HG02870 (cell line): ENCODE measurements at regions not wholly inside any gene's neighbourhood (a gene's known extent, or its start where the extent isn't known, plus 50 kb on each side); places are given as distances from the start of the nearest gene placed in this dataset.

Source experiments
- ATAC-seq: cut with Tn5 transposase; IDR thresholded peaks from one replicate; pipeline ENCODE4 v1.9.1; 2021; ENCODE audit warnings: mild to moderate bottlenecking, moderate library complexity; ENCODE audit not compliant: unreplicated experiment

- ATAC-seq: no peak
Observed at GRCh38 chr12:41983394-41983793, 161.3 kb downstream of the GXYLT1 start.

GRCh38 chr12:41981758-41982157 is 162.9 kb downstream of the GXYLT1 start:
- ATAC-seq: no peak

DNA sequence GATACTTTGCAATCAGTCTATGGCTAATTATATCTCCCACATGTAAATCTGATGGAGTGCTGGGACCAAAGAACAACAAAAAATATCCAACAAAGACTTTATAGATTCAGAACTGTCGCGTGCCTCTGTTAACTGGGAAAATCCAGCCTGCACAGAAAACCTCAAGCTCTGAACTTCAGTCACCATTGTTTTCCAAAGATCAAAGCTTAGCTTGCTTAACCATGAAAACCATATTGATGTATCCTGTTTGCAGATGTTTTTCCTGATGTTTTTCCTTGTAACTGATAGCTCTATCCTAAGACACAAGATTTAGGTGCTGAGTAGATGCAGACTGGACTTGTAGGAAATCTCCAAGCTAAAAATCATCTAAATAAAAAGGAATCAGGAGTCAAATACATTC is 163.7 kb downstream of the GXYLT1 start:
- no peak for ATAC-seq

- ATAC-seq: no peak
Observed at GRCh38 chr12:41980390-41980789, 164.3 kb downstream of the GXYLT1 start.

DNA sequence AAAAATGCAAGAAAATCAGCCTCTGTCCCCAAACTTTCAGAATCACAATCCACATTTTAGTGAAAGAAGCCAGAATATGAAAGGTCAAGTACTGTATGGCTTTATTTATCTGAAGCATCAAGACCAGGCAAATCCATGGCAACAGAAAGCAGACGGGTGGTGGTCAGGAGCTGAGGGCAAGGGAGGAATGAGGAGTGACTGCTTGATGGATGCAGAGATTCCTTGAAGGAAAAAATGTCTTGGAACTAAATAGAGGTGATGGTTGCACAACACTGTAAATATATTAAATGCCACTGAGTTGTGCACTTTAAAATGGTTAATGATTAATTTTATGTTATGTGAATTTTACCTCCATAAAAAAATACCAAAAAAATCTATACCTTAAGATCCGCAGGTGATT is 165.1 kb downstream of the GXYLT1 start:
- no peak for ATAC-seq

DNA sequence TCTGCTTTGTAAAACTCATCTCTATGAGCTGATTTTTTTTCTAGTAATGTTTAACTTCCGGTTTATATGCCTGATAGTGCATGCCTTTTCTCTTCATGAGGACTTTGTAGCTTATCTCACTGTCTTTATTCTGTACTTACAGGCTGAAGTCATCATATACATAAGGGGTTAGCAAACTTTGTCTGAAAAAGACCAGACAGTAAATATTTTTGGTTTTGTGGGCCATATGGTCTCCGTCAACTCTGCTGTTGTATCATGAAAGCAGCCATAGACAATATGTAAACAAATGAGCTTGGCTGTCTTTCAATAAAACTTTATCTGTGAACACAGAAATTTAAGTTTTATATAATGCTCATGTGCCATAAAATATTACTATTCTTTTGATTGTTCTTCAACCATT is 172.1 kb downstream of the GXYLT1 start:
- ATAC-seq: no peak

DNA sequence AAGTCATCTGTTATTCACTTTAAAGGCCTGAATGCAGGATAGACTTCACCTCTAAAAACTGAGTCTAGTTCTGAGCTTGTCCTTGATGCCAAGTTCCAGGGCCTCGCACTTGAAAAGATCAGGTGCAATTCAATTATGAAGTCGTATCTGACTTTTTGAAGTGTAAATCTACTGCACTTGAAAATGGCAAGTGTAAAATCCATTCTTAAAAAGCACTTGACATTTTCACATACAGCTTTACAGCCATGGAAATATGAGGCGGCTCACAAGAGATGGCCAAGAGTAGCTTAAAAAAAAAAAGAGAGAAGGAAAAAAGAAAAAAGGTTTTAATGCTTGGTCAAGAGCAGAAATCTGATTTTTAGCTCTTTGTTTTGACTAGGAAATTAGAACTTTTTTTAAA is 172.5 kb downstream of the GXYLT1 start:
- ATAC-seq: no peak

GRCh38 chr12:41970744-41971143 is 173.9 kb downstream of the GXYLT1 start:
- no peak for ATAC-seq

DNA sequence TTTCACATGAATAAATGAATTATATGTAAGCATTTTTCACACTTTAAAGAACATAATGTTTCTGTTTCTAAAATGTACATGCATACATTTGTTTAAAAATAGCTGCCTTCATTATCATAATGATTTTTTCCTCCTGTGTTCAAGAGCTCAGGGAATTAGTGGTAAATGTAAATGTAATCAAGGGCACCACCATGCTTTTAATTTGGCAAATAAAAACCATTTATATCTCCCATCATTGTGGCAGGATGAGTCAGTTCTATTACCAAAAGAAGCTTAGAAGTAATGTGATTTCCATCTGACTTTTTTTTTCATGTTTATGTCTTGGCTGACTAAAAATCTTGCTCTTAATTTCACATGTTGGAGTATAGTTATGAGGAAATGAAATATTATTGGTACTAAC is 176.1 kb downstream of the GXYLT1 start:
- no peak for ATAC-seq

DNA sequence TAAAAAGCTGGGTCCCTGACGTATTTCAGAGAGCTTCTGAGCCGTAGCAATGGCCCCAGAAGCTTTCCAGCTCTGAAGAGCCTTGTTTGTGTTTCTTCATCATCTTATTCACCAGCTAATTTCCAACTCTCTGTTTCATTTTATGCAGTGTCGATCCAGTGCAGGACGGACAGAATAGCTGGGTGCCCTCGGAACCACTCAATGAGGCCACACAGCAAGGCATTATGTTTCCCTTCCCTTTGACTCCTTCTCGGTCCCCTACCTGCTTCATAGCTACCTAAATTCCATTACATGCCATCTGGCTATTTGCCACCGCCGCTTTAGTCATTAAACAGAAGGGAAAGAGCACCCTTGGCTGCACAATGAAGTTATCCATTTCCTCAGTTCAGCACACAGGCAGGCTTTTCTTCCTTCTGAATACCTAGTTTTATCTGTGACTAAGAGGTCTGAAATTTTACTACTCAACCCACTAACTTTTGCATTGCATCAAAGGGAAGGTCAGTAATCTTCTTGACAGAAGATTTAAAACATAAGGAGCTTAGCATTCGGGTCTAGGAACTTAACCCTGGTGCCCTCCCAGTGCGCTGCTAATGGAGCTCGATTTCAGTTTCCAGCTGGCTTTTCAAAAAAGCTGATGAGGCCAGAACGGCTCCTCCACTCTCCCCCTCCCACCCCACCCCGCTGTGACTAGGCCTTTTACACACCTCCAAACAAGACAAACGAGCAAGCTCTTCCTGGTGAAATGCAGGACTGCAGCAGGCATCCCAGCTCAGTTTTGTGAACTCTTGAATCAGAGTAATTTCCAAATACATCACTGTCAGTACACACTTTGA is 176.8 kb downstream of the GXYLT1 start:
- no peak for ATAC-seq

- ATAC-seq: no peak
Observed at GRCh38 chr12:41966916-41967315, 177.8 kb downstream of the GXYLT1 start.

GRCh38 chr12:41966001-41966400 is 178.7 kb downstream of the GXYLT1 start:
- no peak for ATAC-seq

GRCh38 chr12:41963398-41963797 is 181.3 kb downstream of the GXYLT1 start:
- ATAC-seq: no peak

- no peak for ATAC-seq
Observed at GRCh38 chr12:41962171-41962572, 182.5 kb downstream of the GXYLT1 start.

GRCh38 chr12:41959271-41959670 is 185.4 kb downstream of the GXYLT1 start:
- no peak for ATAC-seq

DNA sequence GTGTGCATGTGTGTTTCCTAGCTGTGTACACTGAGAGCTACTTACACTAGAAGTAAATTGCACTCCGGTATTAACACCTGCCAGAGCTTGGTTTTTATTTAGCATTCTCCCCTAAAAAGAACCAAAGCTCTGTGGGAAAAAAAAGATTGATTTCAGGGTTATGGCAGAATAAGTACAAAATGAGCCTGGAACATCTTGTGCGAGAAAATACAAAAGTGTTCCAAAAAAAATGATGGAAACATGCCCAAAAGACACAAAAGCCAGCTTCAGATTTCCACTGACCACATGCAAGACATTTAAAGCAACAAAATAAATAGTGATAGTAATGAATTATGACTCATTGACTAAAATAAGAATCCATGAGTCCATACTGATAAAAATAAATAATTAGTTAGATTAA is 188.3 kb downstream of the GXYLT1 start:
- no peak for ATAC-seq

GRCh38 chr12:41950455-41950854 is 194.2 kb downstream of the GXYLT1 start:
- ATAC-seq: no peak

DNA sequence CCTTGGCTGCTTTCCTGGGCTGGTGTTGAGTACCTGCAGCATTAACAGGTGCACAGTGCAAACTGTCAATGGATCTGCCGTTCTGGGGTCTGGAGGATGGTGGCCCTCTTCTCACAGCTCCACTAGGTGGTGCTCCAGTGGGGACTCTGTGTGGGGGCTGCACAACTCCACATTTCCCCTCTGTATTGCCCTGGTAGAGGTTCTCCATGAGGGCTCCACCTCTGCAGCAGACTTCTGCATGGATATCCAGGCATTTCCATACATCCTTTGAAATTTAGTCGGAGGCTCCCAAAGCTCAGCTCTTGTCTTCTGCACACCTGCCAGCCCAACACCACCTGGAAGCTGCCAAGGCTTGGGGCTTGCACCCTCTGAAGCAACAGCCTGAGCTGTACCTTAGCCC is 198.6 kb downstream of the GXYLT1 start:
- no peak for ATAC-seq

DNA sequence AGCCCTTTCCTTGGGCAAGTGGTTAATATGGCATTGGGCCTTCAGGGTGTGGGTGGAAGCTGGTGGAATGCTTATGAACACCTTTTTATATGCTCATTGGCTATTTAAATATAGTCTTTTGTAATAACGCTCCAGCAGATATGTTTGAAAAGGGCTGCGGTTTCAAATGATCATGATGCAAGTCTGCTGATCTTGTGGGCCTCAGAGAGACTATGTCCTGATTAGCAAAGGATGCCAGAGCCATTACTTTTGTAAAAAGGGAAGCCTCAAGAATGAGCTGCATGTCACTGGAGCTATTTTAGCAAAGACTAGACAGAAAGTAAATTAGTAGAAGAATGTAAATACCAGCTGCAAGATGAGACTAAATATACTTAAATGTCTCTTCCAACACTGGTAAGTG is 200.5 kb downstream of the GXYLT1 start:
- no peak for ATAC-seq

DNA sequence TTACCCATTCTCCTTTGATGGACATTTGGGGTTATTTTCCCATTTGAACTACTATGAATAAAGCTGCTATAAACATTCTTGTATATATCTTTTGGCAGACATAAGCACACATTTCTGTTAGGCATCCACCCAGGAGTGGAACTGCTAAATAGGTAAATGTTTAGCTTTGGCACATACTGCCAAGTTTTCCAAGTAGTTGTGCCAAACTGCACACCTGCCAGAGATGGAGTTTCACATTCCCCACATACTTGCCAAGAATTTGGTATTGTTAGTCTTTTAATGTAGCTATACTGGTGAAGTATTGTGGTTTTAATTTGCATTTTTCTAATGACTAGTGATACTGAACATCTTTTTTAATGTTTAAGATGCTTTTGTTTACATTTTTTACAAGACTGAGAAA is 201.0 kb downstream of the GXYLT1 start:
- no peak for ATAC-seq

GRCh38 chr12:41942354-41942753 is 202.3 kb downstream of the GXYLT1 start:
- no peak for ATAC-seq

GRCh38 chr12:41941079-41941478 is 203.6 kb downstream of the GXYLT1 start:
- ATAC-seq: no peak

DNA sequence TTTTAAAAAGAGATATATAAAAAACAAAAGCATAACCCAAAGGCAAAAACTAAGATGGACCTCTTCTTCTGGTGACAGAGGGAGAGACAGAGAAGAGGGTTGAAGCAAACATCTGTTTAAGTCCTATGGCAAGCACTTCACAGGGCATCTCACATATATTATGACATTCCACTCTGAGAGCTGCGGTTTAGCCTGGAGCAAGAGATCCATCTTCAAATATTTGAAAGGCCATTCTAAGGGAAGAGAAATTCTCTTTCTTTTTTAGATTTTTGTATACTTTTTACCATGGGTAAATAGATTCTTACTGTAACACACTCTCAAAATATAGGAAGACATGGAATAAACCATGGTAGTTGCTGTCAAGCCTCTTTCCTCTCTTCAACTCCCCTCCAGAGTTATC is 204.1 kb downstream of the GXYLT1 start:
- ATAC-seq: no peak
